ENCODE measurements at regions not wholly inside any gene's neighbourhood (a gene's known extent, or its start where the extent isn't known, plus 50 kb on each side); places are given as distances from the start of the nearest gene placed in this dataset.

DNA sequence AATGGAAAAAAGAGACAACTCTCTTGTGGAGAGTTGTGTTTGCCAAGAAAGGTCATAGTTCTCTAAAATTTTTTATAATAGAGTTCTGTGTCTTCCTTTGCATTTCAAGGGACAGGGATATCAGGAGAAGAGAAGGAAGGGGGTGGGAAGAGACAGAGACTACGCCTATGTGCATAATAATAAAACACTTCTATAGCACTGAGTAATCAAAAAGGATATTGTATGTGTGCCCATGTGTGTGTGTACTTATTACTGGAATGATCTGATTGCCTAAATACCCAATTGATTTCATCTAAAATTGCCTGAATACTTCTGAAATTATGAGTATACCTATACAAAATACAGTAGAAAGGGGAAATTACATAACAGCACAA is 803.7 kb upstream of the ACVR2A start:
- TF ChIP-seq, protein P1, sequence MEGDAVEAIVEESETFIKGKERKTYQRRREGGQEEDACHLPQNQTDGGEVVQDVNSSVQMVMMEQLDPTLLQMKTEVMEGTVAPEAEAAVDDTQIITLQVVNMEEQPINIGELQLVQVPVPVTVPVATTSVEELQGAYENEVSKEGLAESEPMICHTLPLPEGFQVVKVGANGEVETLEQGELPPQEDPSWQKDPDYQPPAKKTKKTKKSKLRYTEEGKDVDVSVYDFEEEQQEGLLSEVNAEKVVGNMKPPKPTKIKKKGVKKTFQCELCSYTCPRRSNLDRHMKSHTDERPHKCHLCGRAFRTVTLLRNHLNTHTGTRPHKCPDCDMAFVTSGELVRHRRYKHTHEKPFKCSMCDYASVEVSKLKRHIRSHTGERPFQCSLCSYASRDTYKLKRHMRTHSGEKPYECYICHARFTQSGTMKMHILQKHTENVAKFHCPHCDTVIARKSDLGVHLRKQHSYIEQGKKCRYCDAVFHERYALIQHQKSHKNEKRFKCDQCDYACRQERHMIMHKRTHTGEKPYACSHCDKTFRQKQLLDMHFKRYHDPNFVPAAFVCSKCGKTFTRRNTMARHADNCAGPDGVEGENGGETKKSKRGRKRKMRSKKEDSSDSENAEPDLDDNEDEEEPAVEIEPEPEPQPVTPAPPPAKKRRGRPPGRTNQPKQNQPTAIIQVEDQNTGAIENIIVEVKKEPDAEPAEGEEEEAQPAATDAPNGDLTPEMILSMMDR (conservative IDR thresholded peaks at IDR 0.05; ENCODE audit: low read depth, low read length) = no peak
- TF ChIP-seq EZH2 (IDR thresholded peaks at IDR 0.05; ENCODE audit: borderline replicate concordance, low read depth, low read length, poor library complexity, severe bottlenecking) = no peak
